HCT116 (cell line): ENCODE measurements at regions not wholly inside any gene's neighbourhood (a gene's known extent, or its start where the extent isn't known, plus 50 kb on each side); places are given as distances from the start of the nearest gene placed in this dataset.

ENCODE experiments used
- ATAC-seq: fragments of 200-7000 bp; cut with Tn5 transposase; 2 replicates; pipeline ENCODE4 v1.9.1; 2020; ENCODE audit warnings: mild to moderate bottlenecking, moderate library complexity
- BruUV-seq: library from RNA; stranded (reverse); fragments of 400-500 nt; replicated peaks from 2 replicates; lab custom pipeline; 2021; lab: Mats Ljungman, UMichigan
- CTCF ChIA-PET: fragments of 300-600 bp; sonication (Branson Sonifier 250); formaldehyde crosslinking; loops from one replicate; lab custom pipeline; 2021; ENCODE audit warnings: antibody characterized with exemption; lab: Charles Lee
- POLR2A ChIA-PET: fragments of 300-600, 350-600 bp; sonication (Branson Sonifier 250); formaldehyde crosslinking; loops from one replicate; lab custom pipeline; 2021; ENCODE audit warnings: antibody characterized with exemption; lab: Charles Lee
- RAD21 ChIA-PET, 2 experiments: fragments of 300-600 bp; sonication (Branson Sonifier 250); formaldehyde crosslinking; loops; one replicate each; lab custom pipeline; 2023; ENCODE audit warnings: low total read pairs in 2 of 2; ENCODE audit not compliant: uncharacterized antibody in 2 of 2, unreplicated experiment in 2 of 2, low non-redundant PET in 1 of 2; lab: Charles Lee
- DNase-seq: peaks from one replicate; pipeline ENCODE4 v3.0.0-alpha.2; 2010; ENCODE audit warnings: low read depth, low spot score
- H2AFZ ChIP-seq: fragments of 200-600 bp; shearing (Covaris generic), sonication (generic); 2 replicates; pipeline ENCODE4 v1.6.1; 2017; ENCODE audit warnings: low read depth, mixed run types, mixed read lengths, antibody characterized with exemption, low read length; ENCODE audit not compliant: poor library complexity, severe bottlenecking
- H3K27ac ChIP-seq: 2 replicates; pipeline ENCODE4 v1.5.1; 2012; ENCODE audit warnings: low read depth, low read length
- H3K27me3 ChIP-seq: fragments of 200-600 bp; sonication (generic); 2 replicates; pipeline ENCODE4 v1.6.1; 2016; ENCODE audit warnings: mixed run types, low read length, mixed read lengths; ENCODE audit not compliant: insufficient read depth
- H3K36me3 ChIP-seq, 2 experiments: fragments of 200-500 bp in 1 of 2; fragments of 200-600 bp in 1 of 2; sonication (Bioruptor generic) in 1 of 2; sonication (generic) in 1 of 2; 2 replicates each; pipeline versions ENCODE4 v1.5.1 to v1.6.1; 2014 to 2016; ENCODE audit warnings: low read length in 2 of 2, inconsistent platforms in 1 of 2, mixed read lengths in 1 of 2, mixed run types in 1 of 2; ENCODE audit not compliant: insufficient read depth in 2 of 2, control insufficient read depth in 1 of 2
- H3K4me1 ChIP-seq, 2 experiments: fragments of 200-600 bp in 1 of 2; sonication (generic) in 1 of 2; 2 replicates each; pipeline versions ENCODE4 v1.5.1 to v1.6.1; 2012 to 2017; ENCODE audit warnings: low read length in 2 of 2, inconsistent platforms in 1 of 2, mild to moderate bottlenecking in 1 of 2, mixed read lengths in 1 of 2, mixed run types in 1 of 2, moderate library complexity in 1 of 2; ENCODE audit not compliant: insufficient read depth in 2 of 2, control insufficient read depth in 1 of 2
- H3K4me2 ChIP-seq: fragments of 200-600 bp; sonication (generic); 2 replicates; pipeline ENCODE4 v1.6.1; 2017; ENCODE audit warnings: mixed run types, low read length, mixed read lengths
- H3K4me3 ChIP-seq, 2 experiments: fragments of 200-600 bp in 1 of 2; sonication (generic) in 1 of 2; replicated peaks in 1 of 2; 2 replicates each; pipeline ENCODE4 v1.5.1; 2011 to 2016; ENCODE audit warnings: low read length in 2 of 2, control low read depth in 1 of 2, low read depth in 1 of 2, mild to moderate bottlenecking in 1 of 2, mixed read lengths in 1 of 2, mixed run types in 1 of 2
- H3K79me2 ChIP-seq: fragments of 200-600 bp; sonication (generic); 2 replicates; pipeline ENCODE4 v1.6.1; 2017; ENCODE audit warnings: mild to moderate bottlenecking, mixed run types, low read length, moderate library complexity, mixed read lengths; ENCODE audit not compliant: insufficient read depth
- H3K9ac ChIP-seq: fragments of 200-600 bp; sonication (generic); 2 replicates; pipeline ENCODE4 v1.6.1; 2016; ENCODE audit warnings: low read length, mixed read lengths
- H3K9me2 ChIP-seq: fragments of 200-600 bp; sonication (generic), shearing (Covaris generic); 2 replicates; pipeline ENCODE4 v1.6.1; 2017; ENCODE audit warnings: mixed run types, mild to moderate bottlenecking, moderate library complexity; ENCODE audit not compliant: insufficient read depth
- H3K9me3 ChIP-seq, 2 experiments: fragments of 200-500 bp in 1 of 2; fragments of 200-600 bp in 1 of 2; sonication (Bioruptor generic) in 1 of 2; sonication (generic) in 1 of 2; 2 replicates each; pipeline ENCODE4 v1.6.1; 2014 to 2017; ENCODE audit warnings: low read length in 2 of 2, mixed read lengths in 2 of 2, inconsistent platforms in 1 of 2, low read depth in 1 of 2, mild to moderate bottlenecking in 1 of 2, mixed run types in 1 of 2, moderate library complexity in 1 of 2; ENCODE audit not compliant: control insufficient read depth in 1 of 2, insufficient read depth in 1 of 2
- H4K20me1 ChIP-seq: fragments of 200-600 bp; sonication (generic), shearing (Covaris generic); 2 replicates; pipeline ENCODE4 v1.6.1; 2017; ENCODE audit warnings: mixed run types, mild to moderate bottlenecking, moderate library complexity; ENCODE audit not compliant: insufficient read depth
- CTCF ChIP-seq, 3 experiments: fragments of 200-600 bp in 1 of 3; sonication (generic) in 1 of 3; IDR thresholded peaks in 2 of 3; conservative IDR thresholded peaks in 1 of 3; 2 replicates each; pipeline ENCODE4 v1.5.1; 2012 to 2017; ENCODE audit warnings: low read depth in 2 of 3, low read length in 2 of 3, antibody characterized with exemption in 1 of 3, borderline replicate concordance in 1 of 3, control low read depth in 1 of 3, mild to moderate bottlenecking in 1 of 3, mixed read lengths in 1 of 3, mixed run types in 1 of 3, moderate library complexity in 1 of 3; ENCODE audit not compliant: insufficient read depth in 1 of 3
- EGR1 ChIP-seq: IDR thresholded peaks from 2 replicates; pipeline ENCODE4 v1.6.1; 2012; ENCODE audit warnings: low read depth
- ELF1 ChIP-seq: IDR thresholded peaks from 2 replicates; pipeline ENCODE4 v1.6.1; 2012; ENCODE audit warnings: low read depth, borderline replicate concordance
- EZH2 ChIP-seq: fragments of 200-600 bp; sonication (generic); IDR thresholded peaks from 2 replicates; pipeline ENCODE4 v1.6.1; 2017; ENCODE audit warnings: antibody characterized with exemption, mixed run types
- EZH2phosphoT487 ChIP-seq: fragments of 200-600 bp; IDR thresholded peaks from 2 replicates; pipeline ENCODE4 v1.6.1; 2018; ENCODE audit warnings: antibody characterized with exemption, borderline replicate concordance
- FOSL1 ChIP-seq: IDR thresholded peaks from 2 replicates; pipeline ENCODE4 v1.6.1; 2012; ENCODE audit warnings: low read depth
- JUND ChIP-seq: IDR thresholded peaks from 2 replicates; pipeline ENCODE4 v1.6.1; 2012
- MAX ChIP-seq: IDR thresholded peaks from 2 replicates; pipeline ENCODE4 v1.6.1; 2012
- POLR2A ChIP-seq: IDR thresholded peaks from 2 replicates; pipeline ENCODE4 v1.7.0; 2011; ENCODE audit warnings: borderline replicate concordance; ENCODE audit not compliant: insufficient read depth, insufficient read length; ENCODE audit errors: extremely low read depth
- POLR2AphosphoS5 ChIP-seq: IDR thresholded peaks from 2 replicates; pipeline ENCODE4 v1.6.1; 2011; ENCODE audit warnings: mild to moderate bottlenecking, low read depth, low read length, moderate library complexity
- RAD21 ChIP-seq: IDR thresholded peaks from 2 replicates; pipeline ENCODE4 v1.6.1; 2012; ENCODE audit warnings: low read depth, mild to moderate bottlenecking
- SIN3A ChIP-seq: IDR thresholded peaks from 2 replicates; pipeline ENCODE4 v1.6.1; 2012; ENCODE audit warnings: low read depth
- SP1 ChIP-seq: IDR thresholded peaks from 2 replicates; pipeline ENCODE4 v1.6.1; 2012; ENCODE audit warnings: low read depth
- TCF7L2 ChIP-seq: IDR thresholded peaks from 2 replicates; pipeline ENCODE4 v1.7.0; 2011; ENCODE audit warnings: borderline replicate concordance, inconsistent platforms; ENCODE audit not compliant: insufficient read depth, insufficient read length; ENCODE audit errors: extremely low read depth
- YY1 ChIP-seq: IDR thresholded peaks from 2 replicates; pipeline ENCODE4 v1.6.1; 2011; ENCODE audit warnings: low read length, low read depth, moderate library complexity, mild to moderate bottlenecking; ENCODE audit not compliant: insufficient replicate concordance; ENCODE audit errors: extremely low read depth
- ZNF274 ChIP-seq: fragments of 200-500 bp; sonication (Bioruptor generic); IDR thresholded peaks from 2 replicates; pipeline ENCODE4 v1.6.1; 2014; ENCODE audit warnings: mild to moderate bottlenecking, low read depth, low read length, inconsistent platforms
- intact Hi-C: fragments of 100-400 bp; cut with micrococcal nuclease; formaldehyde crosslinking; loops from 2 replicates; pipeline ENCODE4 v1.10.0; 2022
- TF ChIP-seq, protein P1 (sequence below): IDR thresholded peaks from 2 replicates; pipeline ENCODE4 v1.6.1; 2012; ENCODE audit warnings: low read depth

DNA sequence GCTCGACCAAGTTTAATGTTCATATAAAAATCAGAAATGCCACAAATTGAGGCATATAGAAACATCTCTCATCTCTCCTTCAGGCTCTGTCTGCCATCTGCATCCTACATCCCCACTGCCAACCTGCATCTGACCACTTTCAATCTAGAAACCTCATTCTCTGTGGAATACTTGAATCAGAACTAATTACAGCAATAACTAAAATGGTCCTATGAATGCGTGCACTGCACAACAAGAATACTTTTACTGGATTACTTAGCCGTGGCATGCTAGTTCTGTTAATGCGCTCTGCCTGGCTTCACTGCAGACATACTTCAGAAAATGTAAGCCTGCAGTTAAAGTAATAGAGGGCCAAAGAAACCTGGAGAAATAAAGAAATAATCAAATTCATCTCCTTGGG lies 89.8 kb upstream of the NR5A2 start (continued):
- TF ChIP-seq CTCF (IDR thresholded peaks at IDR 0.05 in 2 of 3, conservative IDR thresholded peaks at IDR 0.05 in 1 of 3; ENCODE audit: borderline replicate concordance in 1 of 3, insufficient read depth in 1 of 3, low read depth in 2 of 3, low read length in 2 of 3) = no peak
- TF ChIP-seq EZH2phosphoT487 = no peak
- TF ChIP-seq SP1 = no peak
- no peak for TF ChIP-seq FOSL1

GRCh38 chr1:199944986-199945385 lies 82.5 kb upstream of the NR5A2 start:
- H3K4me2 ChIP-seq = no peak overlapping the region
- H3K4me1 ChIP-seq = peaks cover 0 to 10% of the 10 kb centered on the region in 2 experiments; a peak in 2 of 4 replicates
- ChIA-PET POLR2A (no interaction called here), RAD21 (no interaction called here), CTCF (no interaction called here)
- H2AFZ ChIP-seq = no peak overlapping the region
- H4K20me1 ChIP-seq = no peaks in the 10 kb centered on the region
- intact Hi-C loops = loop anchor here (10.0 kb wide), 1 partner anchor 260 kb away; no protein-coding TSS in a partner anchor
- ATAC-seq (no peak), DNase-seq (no peak)
- no peaks in the 10 kb centered on the region for H3K79me2 ChIP-seq
- no TSS peak for BruUV-seq
- no peaks in the 10 kb centered on the region for H3K9me2 ChIP-seq
- no peak for TF ChIP-seq EZH2
- no peak for TF ChIP-seq TCF7L2
- TF ChIP-seq POLR2AphosphoS5 = no peak
- no peak for TF ChIP-seq ZNF274
- no peak for TF ChIP-seq YY1
- TF ChIP-seq FOSL1 = no peak
- no peak for TF ChIP-seq SP1
- TF ChIP-seq, protein P1, sequence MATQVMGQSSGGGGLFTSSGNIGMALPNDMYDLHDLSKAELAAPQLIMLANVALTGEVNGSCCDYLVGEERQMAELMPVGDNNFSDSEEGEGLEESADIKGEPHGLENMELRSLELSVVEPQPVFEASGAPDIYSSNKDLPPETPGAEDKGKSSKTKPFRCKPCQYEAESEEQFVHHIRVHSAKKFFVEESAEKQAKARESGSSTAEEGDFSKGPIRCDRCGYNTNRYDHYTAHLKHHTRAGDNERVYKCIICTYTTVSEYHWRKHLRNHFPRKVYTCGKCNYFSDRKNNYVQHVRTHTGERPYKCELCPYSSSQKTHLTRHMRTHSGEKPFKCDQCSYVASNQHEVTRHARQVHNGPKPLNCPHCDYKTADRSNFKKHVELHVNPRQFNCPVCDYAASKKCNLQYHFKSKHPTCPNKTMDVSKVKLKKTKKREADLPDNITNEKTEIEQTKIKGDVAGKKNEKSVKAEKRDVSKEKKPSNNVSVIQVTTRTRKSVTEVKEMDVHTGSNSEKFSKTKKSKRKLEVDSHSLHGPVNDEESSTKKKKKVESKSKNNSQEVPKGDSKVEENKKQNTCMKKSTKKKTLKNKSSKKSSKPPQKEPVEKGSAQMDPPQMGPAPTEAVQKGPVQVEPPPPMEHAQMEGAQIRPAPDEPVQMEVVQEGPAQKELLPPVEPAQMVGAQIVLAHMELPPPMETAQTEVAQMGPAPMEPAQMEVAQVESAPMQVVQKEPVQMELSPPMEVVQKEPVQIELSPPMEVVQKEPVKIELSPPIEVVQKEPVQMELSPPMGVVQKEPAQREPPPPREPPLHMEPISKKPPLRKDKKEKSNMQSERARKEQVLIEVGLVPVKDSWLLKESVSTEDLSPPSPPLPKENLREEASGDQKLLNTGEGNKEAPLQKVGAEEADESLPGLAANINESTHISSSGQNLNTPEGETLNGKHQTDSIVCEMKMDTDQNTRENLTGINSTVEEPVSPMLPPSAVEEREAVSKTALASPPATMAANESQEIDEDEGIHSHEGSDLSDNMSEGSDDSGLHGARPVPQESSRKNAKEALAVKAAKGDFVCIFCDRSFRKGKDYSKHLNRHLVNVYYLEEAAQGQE = no peak
- TF ChIP-seq RAD21 = no peak
- TF ChIP-seq JUND = no peak
- TF ChIP-seq MAX = no peak
- no peak for TF ChIP-seq ELF1
- no peak for TF ChIP-seq POLR2A
- TF ChIP-seq EGR1 = no peak
- TF ChIP-seq SIN3A = no peak
- TF ChIP-seq EZH2phosphoT487 = no peak
- H3K9ac ChIP-seq = no peak overlapping the region
- H3K4me3 ChIP-seq = no peak overlapping the region
- no peaks in the 10 kb centered on the region for H3K9me3 ChIP-seq
- no peaks in the 10 kb centered on the region for H3K27me3 ChIP-seq
- no peak overlapping the region for H3K27ac ChIP-seq
- no peaks in the 10 kb centered on the region for H3K36me3 ChIP-seq
